Activated T-cell treated with anti-CD3 and anti-CD28 coated beads, Interleukin-2, amount 50 U/mL, for 4 hours (primary cell): ENCODE measurements at regions not wholly inside any gene's neighbourhood (a gene's known extent, or its start where the extent isn't known, plus 50 kb on each side); places are given as distances from the start of the nearest gene placed in this dataset.
"Not testable (repeated sequence)": the region's sequence is repeated elsewhere in the genome, so short reads cannot be mapped to it uniquely, and the experiment has no call there.

Experiments
- ATAC-seq, 2 donors: fragments of 200-7000 bp; cut with Tn5 transposase; one replicate each; pipeline ENCODE4 v1.10.0; 2021
- DNase-seq: peaks from one replicate; pipeline ENCODE4 v3.0.0-alpha.2; 2020
- H3K27me3 Mint-ChIP-seq: one replicate; pipeline ENCODE4 v1.8.0; 2021; ENCODE audit warnings: low read depth, mixed read lengths
- H3K36me3 Mint-ChIP-seq: one replicate; pipeline ENCODE4 v1.8.0; 2022; ENCODE audit warnings: mixed read lengths; ENCODE audit not compliant: insufficient read depth
- H3K4me1 Mint-ChIP-seq: one replicate; pipeline ENCODE4 v1.8.0; 2021; ENCODE audit warnings: low read depth, mixed read lengths
- H3K4me3 Mint-ChIP-seq: one replicate; pipeline ENCODE4 v1.8.0; 2021; ENCODE audit warnings: mild to moderate bottlenecking, moderate library complexity, mixed read lengths
- H3K9me3 Mint-ChIP-seq: one replicate; pipeline ENCODE4 v1.8.0; 2021; ENCODE audit warnings: mixed read lengths

GRCh38 chr5:124627815-124628595 lies 118.4 kb downstream of the ZNF608 start:
- Mint-ChIP-seq H3K4me3 (no peak overlapping the region), H3K9me3 (peaks cover 6% of the 10 kb centered on the region), H3K27me3 (peaks cover 5% of the 10 kb centered on the region), H3K36me3 (no peaks in the 10 kb centered on the region), H3K4me1 (no peaks in the 10 kb centered on the region)
- DNase-seq = no peak
- no peak for ATAC-seq

- no peak for DNase-seq
- no peak for ATAC-seq
- Mint-ChIP-seq H3K36me3 (no peaks in the 10 kb centered on the region), H3K4me3 (no peak overlapping the region), H3K27me3 (peaks cover 2% of the 10 kb centered on the region), H3K9me3 (peaks cover 6% of the 10 kb centered on the region), H3K4me1 (no peaks in the 10 kb centered on the region)
These were observed 120.4 kb downstream of the ZNF608 start for GRCh38 chr5:124626053-124626452.

- Mint-ChIP-seq H3K4me1 (no peaks in the 10 kb centered on the region), H3K9me3 (peaks cover 6% of the 10 kb centered on the region), H3K4me3 (no peak overlapping the region), H3K36me3 (no peaks in the 10 kb centered on the region), H3K27me3 (no peaks in the 10 kb centered on the region)
- DNase-seq (no peak), ATAC-seq (no peak)
These were observed 123.2 kb downstream of the ZNF608 start for GRCh38 chr5:124623265-124623664.

DNA sequence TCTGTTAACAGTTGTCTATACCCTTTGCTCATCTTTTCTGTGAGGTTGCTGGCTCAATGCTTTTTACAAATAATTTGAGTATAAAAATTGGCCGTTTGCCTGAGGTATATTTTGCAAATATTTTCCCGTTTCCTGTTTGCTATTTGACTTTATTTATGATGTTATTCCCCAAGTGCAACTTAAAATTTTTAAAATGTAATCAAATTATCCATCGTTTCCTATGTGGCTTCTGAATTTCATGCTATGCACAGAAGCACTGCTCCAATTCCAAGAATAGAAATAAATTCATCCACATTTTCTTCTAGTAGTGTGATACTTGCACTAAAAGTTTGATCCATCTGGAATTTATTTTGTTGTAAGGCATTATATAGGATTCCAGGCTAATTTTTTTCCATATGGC lies 123.6 kb downstream of the ZNF608 start:
- H3K36me3 Mint-ChIP-seq = no peaks in the 10 kb centered on the region
- H3K4me3 Mint-ChIP-seq = no peak overlapping the region
- peaks cover 6% of the 10 kb centered on the region for H3K9me3 Mint-ChIP-seq
- ATAC-seq (no peak), DNase-seq (no peak)
- H3K4me1 Mint-ChIP-seq = no peaks in the 10 kb centered on the region
- no peaks in the 10 kb centered on the region for H3K27me3 Mint-ChIP-seq

DNA sequence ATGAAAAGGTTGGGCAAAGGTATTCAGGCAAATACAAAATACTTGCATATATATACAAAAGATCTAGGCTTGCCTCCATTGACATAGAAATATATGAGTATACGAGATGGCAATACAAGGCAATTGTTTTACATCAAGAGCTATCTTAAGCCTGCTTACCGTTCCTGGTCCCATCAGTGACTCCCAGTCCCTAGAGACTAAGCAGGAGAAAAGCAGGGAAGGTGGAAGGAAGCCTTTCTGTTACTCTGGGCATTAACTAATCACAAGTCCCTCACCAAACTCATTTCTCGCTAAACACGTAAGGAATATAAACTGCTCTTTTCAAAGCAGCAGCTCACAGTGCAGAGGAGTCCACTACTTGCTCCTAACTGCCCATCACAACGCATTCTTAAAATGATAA lies 125.2 kb downstream of the ZNF608 start:
- H3K27me3 Mint-ChIP-seq = no peaks in the 10 kb centered on the region
- no peaks in the 10 kb centered on the region for H3K4me1 Mint-ChIP-seq
- DNase-seq = no peak

DNA sequence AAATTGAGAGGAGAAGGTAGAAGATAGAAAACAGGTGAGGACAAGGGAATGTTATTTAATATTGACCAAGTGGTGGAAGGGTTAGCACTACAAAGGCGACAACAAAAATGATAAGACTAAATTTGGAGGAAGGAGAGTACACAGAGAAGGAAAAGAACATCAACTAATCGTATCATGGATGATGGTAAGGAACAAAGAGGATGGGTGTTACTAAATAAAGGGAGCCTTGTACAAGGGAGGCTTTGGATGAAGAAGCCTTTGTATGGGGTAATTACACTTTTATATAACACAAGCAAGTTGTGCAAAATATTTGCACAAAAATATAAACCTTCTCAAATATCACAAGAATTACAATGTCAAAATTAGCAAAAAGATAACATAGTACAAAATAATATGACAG lies 125.7 kb downstream of the ZNF608 start:
- DNase-seq = no peak
- Mint-ChIP-seq H3K9me3 (no peaks in the 10 kb centered on the region), H3K4me1 (no peaks in the 10 kb centered on the region), H3K36me3 (no peaks in the 10 kb centered on the region), H3K4me3 (no peak overlapping the region), H3K27me3 (no peaks in the 10 kb centered on the region)
- ATAC-seq = no peak

More for the DNA sequence above, 125.2 kb downstream of the ZNF608 start:
- no peak overlapping the region for H3K4me3 Mint-ChIP-seq
- no peaks in the 10 kb centered on the region for H3K36me3 Mint-ChIP-seq
- no peak for ATAC-seq
- H3K9me3 Mint-ChIP-seq = peaks cover 4% of the 10 kb centered on the region

DNA sequence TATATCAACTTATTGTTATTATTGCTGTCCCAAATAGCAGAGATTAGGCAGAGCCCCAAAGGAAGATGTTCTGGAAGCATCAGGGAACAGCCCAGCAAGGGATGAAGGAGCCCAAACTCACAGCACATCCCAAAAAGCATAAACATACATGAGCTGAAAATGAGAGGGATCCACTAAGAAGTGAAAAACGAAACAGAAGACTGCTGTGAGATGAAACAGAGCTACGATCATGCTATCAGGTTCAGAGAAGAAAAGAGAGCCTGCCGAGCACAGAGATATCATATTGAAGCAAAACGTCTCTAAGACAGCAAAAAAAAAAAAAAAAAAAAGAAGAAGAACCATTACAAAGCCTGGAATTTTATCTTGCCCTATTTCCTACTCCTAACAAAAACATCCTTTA lies 127.3 kb downstream of the ZNF608 start:
- H3K4me1 Mint-ChIP-seq = no peaks in the 10 kb centered on the region
- DNase-seq (no peak), ATAC-seq (no peak)
- H3K9me3 Mint-ChIP-seq = no peaks in the 10 kb centered on the region
- no peaks in the 10 kb centered on the region for H3K27me3 Mint-ChIP-seq
- H3K4me3 Mint-ChIP-seq = no peak overlapping the region
- H3K36me3 Mint-ChIP-seq = no peaks in the 10 kb centered on the region

DNA sequence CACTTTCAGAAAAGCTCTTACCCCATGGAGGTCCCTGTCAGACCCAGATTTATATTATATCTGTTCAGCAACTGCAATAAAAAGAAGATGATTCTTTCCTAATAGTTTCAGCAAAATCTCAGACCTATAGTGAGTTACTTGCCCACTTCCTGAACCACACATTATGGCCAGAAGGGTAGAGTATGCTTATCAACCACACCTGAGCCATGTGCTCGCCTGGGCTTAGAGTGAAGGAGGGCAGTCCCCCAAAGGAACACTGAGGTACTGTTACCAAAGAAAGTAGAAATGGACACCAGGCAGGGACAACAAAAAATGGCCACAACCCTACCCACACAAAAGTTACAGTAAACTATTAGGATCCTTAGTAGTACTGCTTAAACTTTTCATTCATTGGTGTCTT lies 128.7 kb downstream of the ZNF608 start:
- Mint-ChIP-seq H3K9me3 (no peaks in the 10 kb centered on the region), H3K4me1 (no peaks in the 10 kb centered on the region), H3K36me3 (no peaks in the 10 kb centered on the region), H3K4me3 (no peak overlapping the region), H3K27me3 (no peaks in the 10 kb centered on the region)
- no peak for ATAC-seq
- DNase-seq = no peak

- ATAC-seq = no peak
- H3K4me3 Mint-ChIP-seq = no peak overlapping the region
- no peak for DNase-seq
- H3K27me3 Mint-ChIP-seq = no peaks in the 10 kb centered on the region
- H3K9me3 Mint-ChIP-seq = no peaks in the 10 kb centered on the region
- no peaks in the 10 kb centered on the region for H3K36me3 Mint-ChIP-seq
- no peaks in the 10 kb centered on the region for H3K4me1 Mint-ChIP-seq
These were observed 131.5 kb downstream of the ZNF608 start for GRCh38 chr5:124614836-124615385.

GRCh38 chr5:124614105-124614504 lies 132.3 kb downstream of the ZNF608 start:
- H3K4me1 Mint-ChIP-seq = no peaks in the 10 kb centered on the region

GRCh38 chr5:124613273-124613953 lies 133.0 kb downstream of the ZNF608 start:
- H3K4me3 Mint-ChIP-seq = no peak overlapping the region
- no peak for DNase-seq
- ATAC-seq = no peak
- H3K36me3 Mint-ChIP-seq = no peaks in the 10 kb centered on the region
- H3K27me3 Mint-ChIP-seq = no peaks in the 10 kb centered on the region
- H3K4me1 Mint-ChIP-seq = no peaks in the 10 kb centered on the region
- no peaks in the 10 kb centered on the region for H3K9me3 Mint-ChIP-seq

More at GRCh38 chr5:124614105-124614504, 132.3 kb downstream of the ZNF608 start:
- DNase-seq (no peak), ATAC-seq (no peak)
- Mint-ChIP-seq H3K4me3 (no peak overlapping the region), H3K27me3 (no peaks in the 10 kb centered on the region), H3K36me3 (no peaks in the 10 kb centered on the region), H3K9me3 (no peaks in the 10 kb centered on the region)

- ATAC-seq (no peak), DNase-seq (no peak)
- peaks cover 7% of the 10 kb centered on the region for H3K27me3 Mint-ChIP-seq
- H3K4me1 Mint-ChIP-seq = no peaks in the 10 kb centered on the region
- H3K9me3 Mint-ChIP-seq = peaks cover 5% of the 10 kb centered on the region
- no peak overlapping the region for H3K4me3 Mint-ChIP-seq
- no peaks in the 10 kb centered on the region for H3K36me3 Mint-ChIP-seq
These were observed 134.4 kb downstream of the ZNF608 start for GRCh38 chr5:124612023-124612422.

DNA sequence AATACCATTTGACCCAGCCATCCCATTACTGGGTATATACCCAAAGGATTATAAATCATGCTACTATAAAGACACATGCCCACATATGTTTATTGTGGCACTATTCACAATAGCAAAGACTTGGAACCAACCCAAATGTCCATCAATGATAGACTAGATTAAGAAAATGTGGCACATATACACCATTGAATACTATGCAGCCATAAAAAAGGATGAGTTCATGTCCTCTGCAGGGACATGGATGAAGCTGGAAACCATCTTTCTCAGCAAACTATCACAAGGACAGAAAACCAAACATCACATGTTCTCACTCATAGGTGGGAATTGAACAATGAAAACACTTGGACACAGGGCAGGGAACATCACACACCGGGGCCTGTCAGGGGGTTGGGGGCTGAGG lies 135.2 kb downstream of the ZNF608 start:
- H3K27me3 Mint-ChIP-seq, H3K4me3 Mint-ChIP-seq, H3K36me3 Mint-ChIP-seq, ATAC-seq, H3K9me3 Mint-ChIP-seq, H3K4me1 Mint-ChIP-seq, DNase-seq: not testable (repeated sequence)

DNA sequence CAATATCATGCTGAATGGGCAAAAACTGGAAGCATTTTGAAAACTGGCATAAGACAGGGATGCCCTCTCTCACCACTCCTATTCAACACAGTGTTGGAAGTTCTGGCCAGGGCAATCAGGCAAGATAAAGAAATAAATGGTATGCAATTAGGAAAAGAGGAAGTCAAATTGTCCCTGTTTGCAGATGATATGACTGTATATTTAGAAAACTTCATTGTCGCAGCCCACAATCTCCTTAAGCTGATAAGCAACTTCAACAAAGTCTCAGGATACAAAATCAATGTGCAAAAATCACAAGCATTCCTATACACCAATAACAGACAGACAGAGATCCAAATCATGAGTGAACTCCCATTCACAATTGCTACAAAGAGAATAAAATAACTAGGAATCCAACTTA lies 136.8 kb downstream of the ZNF608 start:
- not testable (repeated sequence) for ATAC-seq, H3K4me1 Mint-ChIP-seq, DNase-seq

DNA sequence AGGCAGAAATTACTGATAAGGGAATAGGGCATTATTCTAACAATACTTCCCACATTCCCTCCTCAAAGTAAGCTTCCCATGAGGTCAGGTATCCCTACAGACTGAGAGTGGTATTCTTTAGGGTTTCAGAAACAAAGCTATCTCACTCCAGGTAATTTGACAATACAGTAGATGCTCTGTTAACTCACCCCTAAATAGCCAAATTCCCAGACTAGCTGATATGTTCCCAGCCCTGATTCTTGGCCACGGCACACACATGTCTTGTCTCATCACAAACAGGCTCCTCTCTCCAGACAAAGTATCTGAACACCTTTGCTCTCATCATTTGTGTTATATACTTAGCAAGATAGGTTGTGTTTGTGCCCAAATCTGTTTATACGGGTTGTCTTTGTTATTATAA lies 139.9 kb downstream of the ZNF608 start:
- ATAC-seq = no peak
- Mint-ChIP-seq H3K9me3 (peaks cover 5% of the 10 kb centered on the region), H3K36me3 (no peaks in the 10 kb centered on the region), H3K4me1 (no peaks in the 10 kb centered on the region), H3K4me3 (no peak overlapping the region), H3K27me3 (peaks cover 7% of the 10 kb centered on the region)
- DNase-seq = no peak

More for the DNA sequence above, 136.8 kb downstream of the ZNF608 start:
- H3K36me3 Mint-ChIP-seq, H3K4me3 Mint-ChIP-seq, H3K27me3 Mint-ChIP-seq, H3K9me3 Mint-ChIP-seq: not testable (repeated sequence)
